Kidney (tissue), 13 donors: ENCODE measurements at regions not wholly inside any gene's neighbourhood (a gene's known extent, or its start where the extent isn't known, plus 50 kb on each side); places are given as distances from the start of the nearest gene placed in this dataset.

ENCODE experiments used
- DNase-seq, 5 donors: peaks; one replicate each; pipeline ENCODE4 v3.0.0-alpha.2; 2013 to 2020
- FAIRE-seq: peaks from 2 replicates; lab custom pipeline; 2012; peaks lifted over from hg19 to GRCh38; lab: Jason Lieb, UNC
- H3K27ac ChIP-seq, 2 donors: one replicate each; pipeline ENCODE4 v1.7.0; 2013; ENCODE audit warnings: low read depth in 2 of 2, low read length in 2 of 2, inconsistent platforms in 1 of 2
- H3K27me3 ChIP-seq: one replicate; pipeline ENCODE4 v1.7.1; 2013; ENCODE audit warnings: low read length, inconsistent platforms; ENCODE audit not compliant: control insufficient read depth, insufficient read depth
- H3K36me3 ChIP-seq, 3 donors: one replicate each; pipeline versions ENCODE4 v1.7.0 to v1.7.1; 2013; ENCODE audit warnings: low read length in 3 of 3, control low read depth in 1 of 3, inconsistent platforms in 1 of 3; ENCODE audit not compliant: insufficient read depth in 3 of 3, control insufficient read depth in 2 of 3
- H3K4me1 ChIP-seq, 3 donors: one replicate each; pipeline versions ENCODE4 v1.7.0 to v1.7.1; 2013; ENCODE audit warnings: low read length in 3 of 3, inconsistent platforms in 1 of 3, low read depth in 1 of 3; ENCODE audit not compliant: control insufficient read depth in 2 of 3, insufficient read depth in 2 of 3
- H3K4me3 ChIP-seq, 3 donors: one replicate each; pipeline versions ENCODE4 v1.7.0 to v1.8.1; 2013; ENCODE audit warnings: low read length in 3 of 3, control low read depth in 1 of 3, inconsistent platforms in 1 of 3
- H3K9ac ChIP-seq, 3 donors: one replicate each; pipeline versions ENCODE4 v1.7.0 to v1.7.1; 2013; ENCODE audit warnings: low read length in 3 of 3, control low read depth in 1 of 3, inconsistent platforms in 1 of 3
- H3K9me3 ChIP-seq, 3 donors: one replicate each; pipeline versions ENCODE4 v1.7.0 to v1.7.1; 2013; ENCODE audit warnings: low read length in 3 of 3, control low read depth in 1 of 3, inconsistent platforms in 1 of 3; ENCODE audit not compliant: control insufficient read depth in 2 of 3, insufficient read depth in 1 of 3
- intact Hi-C: fragments of 100-400 bp; cut with DNase I; formaldehyde crosslinking; loops from one replicate; pipeline ENCODE4 v1.11.1; 2022
- TF ChIP-seq, protein P1 (sequence below): IDR thresholded peaks from 3 replicates; pipeline ENCODE4 v1.5.1; 2012; ENCODE audit warnings: mild to moderate bottlenecking, moderate library complexity, borderline replicate concordance; ENCODE audit not compliant: insufficient read depth; ENCODE audit errors: extremely low read depth
- donor health status: control.
- donor health status: control.
- donor health status: control.
- donor health status: control.
- donor health status: control.
- donor health status: DM: yes; HTN: yes; CAD: no.
- donor health status: Normal renal cell carcinoma (clear cell type).

DNA sequence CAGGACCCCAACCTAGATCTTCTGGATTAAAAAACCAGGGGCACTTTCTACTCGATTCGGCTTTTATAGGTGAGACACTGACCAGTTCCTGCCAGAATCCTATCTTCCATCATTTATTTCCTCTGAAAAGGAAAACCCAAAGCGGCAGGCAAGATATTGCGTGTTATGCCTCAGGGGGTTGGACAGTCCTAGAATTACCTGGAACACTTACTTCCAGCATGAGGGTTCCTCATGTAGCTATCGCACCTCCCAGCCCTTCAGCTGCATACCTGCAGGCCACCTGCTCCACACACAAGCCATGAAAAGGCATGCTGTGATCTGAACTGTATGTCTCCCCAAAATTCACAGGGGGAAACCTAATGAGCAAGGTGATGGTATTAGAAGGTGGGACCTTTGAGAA, 58.3 kb upstream of the DLG1 start:
- H3K4me1 ChIP-seq: peaks cover 0 to 6% (median 0%) of the 10 kb centered on the region in 3 donors
- H3K9ac ChIP-seq: no peak overlapping the region
- TF ChIP-seq, protein P1, sequence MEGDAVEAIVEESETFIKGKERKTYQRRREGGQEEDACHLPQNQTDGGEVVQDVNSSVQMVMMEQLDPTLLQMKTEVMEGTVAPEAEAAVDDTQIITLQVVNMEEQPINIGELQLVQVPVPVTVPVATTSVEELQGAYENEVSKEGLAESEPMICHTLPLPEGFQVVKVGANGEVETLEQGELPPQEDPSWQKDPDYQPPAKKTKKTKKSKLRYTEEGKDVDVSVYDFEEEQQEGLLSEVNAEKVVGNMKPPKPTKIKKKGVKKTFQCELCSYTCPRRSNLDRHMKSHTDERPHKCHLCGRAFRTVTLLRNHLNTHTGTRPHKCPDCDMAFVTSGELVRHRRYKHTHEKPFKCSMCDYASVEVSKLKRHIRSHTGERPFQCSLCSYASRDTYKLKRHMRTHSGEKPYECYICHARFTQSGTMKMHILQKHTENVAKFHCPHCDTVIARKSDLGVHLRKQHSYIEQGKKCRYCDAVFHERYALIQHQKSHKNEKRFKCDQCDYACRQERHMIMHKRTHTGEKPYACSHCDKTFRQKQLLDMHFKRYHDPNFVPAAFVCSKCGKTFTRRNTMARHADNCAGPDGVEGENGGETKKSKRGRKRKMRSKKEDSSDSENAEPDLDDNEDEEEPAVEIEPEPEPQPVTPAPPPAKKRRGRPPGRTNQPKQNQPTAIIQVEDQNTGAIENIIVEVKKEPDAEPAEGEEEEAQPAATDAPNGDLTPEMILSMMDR: no peak
- no peaks in the 10 kb centered on the region for H3K27me3 ChIP-seq
- no peaks in the 10 kb centered on the region for H3K36me3 ChIP-seq
- H3K27ac ChIP-seq: no peak overlapping the region
- H3K4me3 ChIP-seq: no peak overlapping the region
- H3K9me3 ChIP-seq: no peaks in the 10 kb centered on the region
- DNase-seq (no peak), FAIRE-seq (no peak)
- intact Hi-C loops: no loop called here

DNA sequence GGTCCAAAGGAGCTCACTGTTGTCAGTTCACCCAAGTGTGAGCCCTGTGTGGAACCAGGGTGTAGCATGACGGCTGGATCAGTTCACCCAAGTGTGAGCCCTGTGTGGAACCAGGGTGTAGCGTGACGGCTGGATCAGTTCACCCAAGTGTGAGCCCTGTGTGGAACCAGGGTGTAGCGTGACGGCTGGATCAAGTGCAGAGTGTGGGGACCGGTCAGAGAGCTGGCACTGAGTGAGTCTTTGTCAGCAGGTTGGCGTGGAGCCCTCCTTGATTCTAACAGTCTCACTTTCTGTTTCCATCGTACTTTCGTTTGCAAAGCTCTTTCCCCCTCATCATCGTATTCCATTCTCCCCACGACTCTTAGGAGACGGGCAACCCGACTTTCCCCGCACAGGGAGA, 57.9 kb upstream of the DLG1 start:
- Histone ChIP-seq H3K4me1 (peaks cover 0 to 6% (median 0%) of the 10 kb centered on the region in 3 donors), H3K36me3 (no peaks in the 10 kb centered on the region), H3K9me3 (no peaks in the 10 kb centered on the region), H3K27me3 (no peaks in the 10 kb centered on the region), H3K9ac (no peak overlapping the region), H3K4me3 (no peak overlapping the region), H3K27ac (no peak overlapping the region)
- intact Hi-C loops: no loop called here
- TF ChIP-seq, protein P1: no peak
- FAIRE-seq (no peak), DNase-seq (no peak)

DNA sequence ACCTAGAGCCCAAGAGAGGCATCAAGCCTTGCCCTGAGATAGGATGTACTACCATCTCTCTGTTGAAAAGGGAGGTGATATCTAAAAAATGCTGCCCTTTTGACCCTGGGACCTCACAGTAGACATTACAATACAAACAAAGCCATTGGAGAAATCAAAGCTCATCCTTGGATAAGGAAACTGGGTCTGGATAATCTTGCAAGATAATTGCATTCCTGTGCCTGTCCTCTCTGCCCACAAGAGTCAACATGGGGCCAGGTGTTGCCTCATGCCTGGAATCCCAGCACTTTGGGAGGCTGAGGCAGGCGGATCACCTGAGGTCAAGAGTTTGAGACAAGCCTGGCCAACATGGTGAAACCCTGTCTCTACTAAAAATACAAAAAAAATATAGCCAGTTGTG, 57.3 kb upstream of the DLG1 start:
- no peaks in the 10 kb centered on the region for H3K9me3 ChIP-seq
- intact Hi-C loops: no loop called here
- H3K27ac ChIP-seq: no peak overlapping the region
- H3K27me3 ChIP-seq: no peaks in the 10 kb centered on the region
- no peaks in the 10 kb centered on the region for H3K36me3 ChIP-seq
- no peak for FAIRE-seq
- H3K4me3 ChIP-seq: no peak overlapping the region
- H3K4me1 ChIP-seq: peaks cover 0 to 6% (median 0%) of the 10 kb centered on the region in 3 donors
- TF ChIP-seq, protein P1: no peak
- DNase-seq: no peak
- H3K9ac ChIP-seq: no peak overlapping the region

DNA sequence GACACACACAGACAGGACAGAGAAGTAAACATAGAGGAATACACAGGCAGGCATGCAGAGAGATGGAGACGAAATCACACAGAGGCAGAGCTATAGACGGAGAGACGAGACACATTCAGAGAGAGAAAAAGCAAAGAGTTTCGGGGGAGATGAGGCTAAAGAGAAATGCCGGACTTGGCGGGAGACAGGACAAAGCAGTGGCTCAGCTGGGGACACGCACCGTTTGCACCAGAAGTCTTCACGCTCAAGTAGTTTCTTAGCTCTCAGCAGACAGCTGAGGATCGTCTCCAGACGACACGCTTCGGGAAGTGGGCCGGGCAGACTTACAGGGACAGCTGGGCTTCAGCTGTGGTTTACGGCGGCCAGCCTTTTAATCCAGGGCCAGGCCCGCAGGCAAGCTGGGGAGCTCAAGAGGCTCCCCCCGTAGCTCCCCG, 56.2 kb upstream of the DLG1 start:
- H3K36me3 ChIP-seq: no peaks in the 10 kb centered on the region
- H3K4me1 ChIP-seq: peaks cover 0 to 6% (median 0%) of the 10 kb centered on the region in 3 donors
- intact Hi-C loops: no loop called here
- H3K27me3 ChIP-seq: no peaks in the 10 kb centered on the region
- H3K4me3 ChIP-seq: peak overlapping the region in 1 of 3 donors; percentile 45
- TF ChIP-seq, protein P1: no peak
- H3K27ac ChIP-seq: no peak overlapping the region
- H3K9ac ChIP-seq: peak overlapping the region in 1 of 3 donors; percentile 12
- DNase-seq (peak; percentile 84 to 96 (median 88)), FAIRE-seq (no peak)
- no peaks in the 10 kb centered on the region for H3K9me3 ChIP-seq
